ENCODE measurements at regions not wholly inside any gene's neighbourhood (a gene's known extent, or its start where the extent isn't known, plus 50 kb on each side); places are given as distances from the start of the nearest gene placed in this dataset.

DNA sequence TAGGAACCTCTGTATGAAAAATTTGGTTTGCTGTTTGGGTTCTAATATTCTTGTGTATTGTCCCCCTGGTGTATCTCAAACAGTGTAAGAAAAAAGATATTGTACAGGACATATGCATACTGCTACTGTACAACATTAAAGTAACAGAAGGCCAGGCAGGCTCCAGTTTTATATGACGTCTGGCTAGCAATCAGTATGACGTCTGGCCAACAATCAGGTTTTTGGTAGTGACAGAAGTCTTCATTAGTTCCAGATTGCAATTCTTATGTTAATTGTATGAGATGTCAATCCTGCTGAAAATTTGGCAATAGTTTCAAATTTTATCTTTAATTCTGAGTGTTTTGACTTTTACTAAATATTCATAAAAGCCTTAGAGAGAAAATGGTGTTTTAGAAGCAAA, 67.9 kb upstream of the KCND2 start:
- no peak overlapping the region for H3K4me3 ChIP-seq (ENCODE audit: low read depth, low read length)
- TF ChIP-seq, protein P1, sequence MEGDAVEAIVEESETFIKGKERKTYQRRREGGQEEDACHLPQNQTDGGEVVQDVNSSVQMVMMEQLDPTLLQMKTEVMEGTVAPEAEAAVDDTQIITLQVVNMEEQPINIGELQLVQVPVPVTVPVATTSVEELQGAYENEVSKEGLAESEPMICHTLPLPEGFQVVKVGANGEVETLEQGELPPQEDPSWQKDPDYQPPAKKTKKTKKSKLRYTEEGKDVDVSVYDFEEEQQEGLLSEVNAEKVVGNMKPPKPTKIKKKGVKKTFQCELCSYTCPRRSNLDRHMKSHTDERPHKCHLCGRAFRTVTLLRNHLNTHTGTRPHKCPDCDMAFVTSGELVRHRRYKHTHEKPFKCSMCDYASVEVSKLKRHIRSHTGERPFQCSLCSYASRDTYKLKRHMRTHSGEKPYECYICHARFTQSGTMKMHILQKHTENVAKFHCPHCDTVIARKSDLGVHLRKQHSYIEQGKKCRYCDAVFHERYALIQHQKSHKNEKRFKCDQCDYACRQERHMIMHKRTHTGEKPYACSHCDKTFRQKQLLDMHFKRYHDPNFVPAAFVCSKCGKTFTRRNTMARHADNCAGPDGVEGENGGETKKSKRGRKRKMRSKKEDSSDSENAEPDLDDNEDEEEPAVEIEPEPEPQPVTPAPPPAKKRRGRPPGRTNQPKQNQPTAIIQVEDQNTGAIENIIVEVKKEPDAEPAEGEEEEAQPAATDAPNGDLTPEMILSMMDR (IDR thresholded peaks at IDR 0.05; ENCODE audit: low read depth, low read length) = no peak

DNA sequence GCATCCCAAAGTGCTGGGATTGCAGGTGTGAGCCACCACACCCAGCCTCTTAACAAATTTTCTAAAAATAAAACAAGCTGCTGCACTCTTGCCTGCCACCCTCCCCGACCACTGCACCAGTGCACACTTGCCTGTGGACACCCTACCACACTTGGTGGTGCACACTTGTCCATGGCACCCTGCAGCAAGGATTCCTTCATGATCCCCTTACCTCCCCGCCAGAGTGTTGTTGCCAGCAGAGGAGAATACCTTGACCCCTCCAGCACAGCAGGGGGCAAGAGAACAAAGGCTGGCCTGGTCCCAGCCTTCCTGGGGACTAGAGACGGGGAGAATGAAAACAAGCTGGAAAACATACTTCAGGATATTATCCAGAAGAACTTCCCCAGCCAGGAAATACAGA, 65.9 kb upstream of the KCND2 start:
- no peak overlapping the region for H3K4me3 ChIP-seq (ENCODE audit: low read depth, low read length)
- TF ChIP-seq, protein P1 (IDR thresholded peaks at IDR 0.05; ENCODE audit: low read depth, low read length) = no peak

DNA sequence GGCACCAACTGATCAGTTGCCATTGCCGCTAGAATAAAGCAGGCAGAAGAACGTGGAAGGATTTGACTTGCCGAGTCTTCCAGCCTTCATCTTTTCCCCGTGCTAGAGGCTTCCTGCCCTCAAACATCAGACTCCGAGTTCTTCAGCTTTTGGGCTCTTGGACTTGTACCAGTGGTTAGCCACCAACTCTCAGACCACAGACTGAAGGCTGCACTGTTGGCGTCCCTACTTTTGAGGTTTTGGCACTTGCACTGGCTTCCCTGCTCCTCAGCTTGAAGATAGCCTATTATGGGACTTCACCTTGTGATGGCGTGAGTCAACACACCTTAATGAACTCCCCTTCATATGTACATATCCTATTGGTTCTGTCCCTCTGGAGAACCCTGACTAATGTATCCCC, 57.3 kb upstream of the KCND2 start:
- TF ChIP-seq, protein P1 (IDR thresholded peaks at IDR 0.05; ENCODE audit: low read depth, low read length) = no peak
- H3K4me3 ChIP-seq (ENCODE audit: low read depth, low read length) = no peak overlapping the region

DNA sequence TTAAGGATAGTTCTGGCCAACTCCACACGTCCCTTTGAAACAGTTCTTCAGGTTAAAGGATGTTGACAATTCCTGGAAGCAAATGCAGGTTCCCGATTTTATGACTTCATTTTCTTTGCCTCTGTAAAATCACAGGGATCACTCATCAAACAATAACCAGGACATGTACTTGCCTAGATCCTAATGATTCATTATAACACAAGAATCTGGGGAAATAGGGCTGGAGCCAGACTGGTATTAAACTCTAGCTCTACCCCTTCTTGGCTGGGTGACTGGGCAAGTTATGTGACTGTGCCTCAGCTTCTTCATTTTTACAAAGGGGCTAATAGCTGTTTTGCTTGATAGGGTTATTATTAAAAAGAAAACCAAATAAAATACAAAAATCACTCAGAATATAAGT, 56.0 kb upstream of the KCND2 start:
- TF ChIP-seq, protein P1 (IDR thresholded peaks at IDR 0.05; ENCODE audit: low read depth, low read length) = no peak
- H3K4me3 ChIP-seq (ENCODE audit: low read depth, low read length) = no peak overlapping the region

DNA sequence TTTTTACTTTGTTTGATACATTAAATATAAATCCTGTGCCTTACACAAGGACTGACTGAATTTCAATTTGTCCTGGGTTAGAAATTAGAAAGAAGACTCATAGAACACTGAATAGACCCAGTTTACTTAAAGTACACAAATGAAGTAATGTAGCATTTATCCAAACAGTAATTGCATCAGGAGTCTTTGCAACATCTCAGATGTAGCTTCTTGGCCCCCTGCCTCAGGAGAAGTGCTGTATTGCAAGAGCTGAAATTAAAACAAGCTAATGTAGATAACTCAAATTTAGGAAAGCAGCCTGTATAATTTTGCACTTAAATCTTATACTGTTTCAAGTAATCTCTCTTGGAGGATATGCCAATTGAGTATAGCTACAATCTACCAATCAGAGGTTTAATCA, 54.3 kb upstream of the KCND2 start:
- TF ChIP-seq, protein P1 (IDR thresholded peaks at IDR 0.05; ENCODE audit: low read depth, low read length) = no peak

DNA sequence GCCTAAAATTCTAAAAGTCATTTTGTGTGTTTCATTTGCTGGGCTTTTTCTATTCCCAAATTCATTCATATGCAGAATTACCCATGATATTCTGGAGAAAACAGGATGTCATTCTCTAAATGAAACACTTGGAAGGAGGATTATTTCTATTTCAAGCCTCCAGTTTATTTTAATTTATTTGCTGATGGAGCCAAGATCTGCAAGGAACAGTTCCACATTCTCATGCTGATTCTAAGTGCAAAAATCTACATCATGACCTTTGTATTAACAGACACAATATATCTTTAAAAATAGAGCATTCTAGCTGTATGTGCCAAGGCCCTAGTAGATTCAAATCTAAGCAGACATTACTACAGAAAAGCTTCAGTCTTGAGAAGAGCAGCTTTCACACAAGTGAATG, 51.3 kb upstream of the KCND2 start:
- no peak overlapping the region for H3K4me3 ChIP-seq (ENCODE audit: low read depth, low read length)
- TF ChIP-seq, protein P1 (IDR thresholded peaks at IDR 0.05; ENCODE audit: low read depth, low read length) = no peak

More for the DNA sequence above, 54.3 kb upstream of the KCND2 start:
- H3K4me3 ChIP-seq (ENCODE audit: low read depth, low read length) = no peak overlapping the region
